T47D (cell line): ENCODE measurements at regions not wholly inside any gene's neighbourhood (a gene's known extent, or its start where the extent isn't known, plus 50 kb on each side); places are given as distances from the start of the nearest gene placed in this dataset.
"Not testable (repeated sequence)": the region's sequence is repeated elsewhere in the genome, so short reads cannot be mapped to it uniquely, and the experiment has no call there.

Experiments
- DNase-seq, 2 experiments: peaks; one replicate each; pipeline versions ENCODE4 v3.0.0 to v3.0.0-alpha.2; 2011 to 2012; ENCODE audit warnings: low read depth in 1 of 2, low spot score in 1 of 2
- JUND ChIP-seq: IDR thresholded peaks from 2 replicates; pipeline ENCODE4 v1.6.1; 2012; ENCODE audit warnings: low read depth
- in situ Hi-C: cut with HindIII; loops from 2 replicates; pipeline ENCODE4 v1.10.0; 2016; ENCODE audit warnings: low sequenced_read_pairs, low pct_unique_long_range_greater_than_20kb

DNA sequence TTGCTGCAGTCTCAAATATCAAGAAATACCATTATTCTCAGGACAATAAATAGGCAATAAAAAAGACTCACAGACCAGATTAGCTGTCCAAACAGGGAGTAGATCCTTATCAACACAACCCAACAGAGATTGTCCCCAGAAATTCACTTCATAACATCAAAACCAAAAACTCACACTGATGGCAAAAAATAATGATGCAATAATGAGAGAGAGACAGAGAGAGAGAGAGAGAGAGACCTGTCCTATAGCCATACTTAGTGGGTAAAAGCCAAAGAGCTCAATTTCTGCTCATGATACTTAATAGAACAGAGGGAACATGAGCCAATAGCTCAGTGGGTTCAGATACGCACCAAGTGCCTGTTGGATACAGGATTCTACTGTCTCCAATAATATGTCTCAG, 244.5 kb downstream of the FAM72C start:
- in situ Hi-C loops, result no loop called here
- no peak for TF ChIP-seq JUND
- no peak for DNase-seq

DNA sequence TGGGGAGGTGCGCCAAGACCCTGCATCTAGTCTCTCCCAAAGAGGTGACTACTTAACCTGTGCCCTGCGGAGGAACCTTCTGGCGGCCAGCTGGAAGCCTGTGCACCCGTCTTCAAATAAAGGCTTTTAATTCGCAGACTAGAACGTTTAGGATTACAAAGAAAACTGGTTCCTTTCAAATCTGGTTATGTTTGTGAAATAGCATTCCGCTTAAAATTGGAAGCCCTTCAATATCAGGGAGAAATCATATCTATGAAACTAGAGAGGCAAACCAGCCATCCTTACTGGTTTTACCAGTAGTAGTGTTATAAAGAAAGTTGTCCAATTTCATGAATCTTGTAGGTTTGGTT, 250.8 kb downstream of the FAM72C start:
- in situ Hi-C loops, result no loop called here
- DNase-seq, result no peak
- TF ChIP-seq JUND, result no peak

DNA sequence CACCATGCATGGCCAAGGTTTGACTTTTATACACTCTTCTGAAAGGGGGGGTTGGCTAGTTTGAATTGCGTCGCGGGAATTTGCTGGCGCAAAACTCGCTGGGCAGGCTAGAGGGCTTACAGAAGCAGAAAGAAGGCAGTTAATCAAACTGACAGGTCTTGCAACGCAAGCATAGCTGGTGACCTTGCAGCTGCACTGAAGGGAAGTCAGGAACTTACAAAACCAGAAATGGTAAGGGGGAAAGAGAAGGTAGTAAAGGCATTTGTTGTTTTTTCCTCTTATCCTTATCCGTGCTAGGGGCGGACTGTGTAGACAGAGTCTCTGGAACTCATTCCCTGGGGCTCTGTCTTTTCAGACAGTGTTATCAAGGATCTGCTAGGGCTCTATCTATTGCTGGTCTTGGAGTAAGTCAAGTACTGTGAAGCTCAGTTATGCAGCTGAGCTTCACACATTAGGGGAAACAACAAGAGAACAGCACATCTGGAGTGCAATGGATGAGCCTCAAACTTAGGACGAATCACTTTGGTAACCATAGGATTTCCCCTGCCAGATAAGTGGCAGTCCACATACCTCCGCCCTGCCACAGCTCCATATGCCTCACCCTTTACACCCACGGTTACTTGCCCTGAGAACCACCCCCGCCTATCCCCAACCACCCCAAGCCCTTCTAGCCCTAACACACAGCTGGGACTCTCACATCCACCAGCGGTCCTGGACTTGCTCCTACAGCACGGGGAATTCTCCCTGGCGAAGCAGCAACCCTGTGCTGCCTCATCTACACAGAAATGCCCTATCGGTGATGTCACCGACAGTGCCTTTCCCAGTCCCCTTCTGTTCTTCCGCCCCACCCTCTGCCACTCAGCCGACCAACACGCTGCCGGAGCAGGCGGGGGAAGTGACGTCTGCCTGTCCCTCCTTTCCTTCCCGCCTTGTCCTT, 251.4 kb downstream of the FAM72C start:
- in situ Hi-C loops, result no loop called here
- peak; percentile 11 to 66 for DNase-seq
- TF ChIP-seq JUND, result no peak

DNA sequence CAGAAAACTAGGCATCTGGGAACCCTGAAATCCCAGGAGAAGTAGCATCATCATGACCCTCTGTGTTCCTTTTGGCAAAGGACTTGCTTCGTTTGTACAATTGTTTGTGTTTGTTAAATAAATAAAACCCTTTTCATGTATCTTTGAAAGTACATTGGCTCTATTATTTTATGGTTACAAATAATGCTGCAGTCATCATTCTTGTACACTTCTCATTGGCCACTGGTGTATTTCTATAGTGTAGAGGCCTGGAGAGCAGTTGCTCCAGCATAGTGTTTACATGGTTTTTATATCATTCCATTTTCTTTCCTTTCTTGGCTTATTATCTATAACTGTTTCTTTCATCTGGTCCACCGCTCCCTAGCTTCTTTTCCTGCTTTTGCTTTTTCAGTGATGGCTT, 253.3 kb downstream of the FAM72C start:
- no peak for TF ChIP-seq JUND
- in situ Hi-C loops, result no loop called here
- DNase-seq, result no peak

DNA sequence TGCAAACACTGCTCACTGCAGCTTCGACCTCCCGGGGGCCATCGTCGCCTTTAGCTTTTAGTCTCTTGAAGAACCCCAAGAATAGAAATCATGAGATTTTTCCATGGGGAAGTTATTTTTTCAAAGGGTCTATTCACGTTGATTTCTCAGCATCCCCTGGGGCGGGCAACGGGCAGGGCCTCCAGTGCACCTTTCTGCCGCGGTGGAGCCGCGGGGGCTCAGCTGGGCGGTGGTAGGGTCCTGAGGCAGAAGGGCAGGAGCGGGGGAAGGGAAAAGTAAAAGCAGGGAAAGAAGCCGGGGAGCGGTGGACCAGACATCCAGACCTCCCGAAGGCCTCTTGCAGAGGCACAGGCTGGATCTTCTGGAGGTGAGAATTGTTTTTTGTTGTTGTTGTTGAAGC, 253.8 kb downstream of the FAM72C start:
- DNase-seq, result no peak
- no peak for TF ChIP-seq JUND
- in situ Hi-C loops, result no loop called here

GRCh38 chr1:143717434-143717833, 254.4 kb downstream of the FAM72C start:
- in situ Hi-C loops, result no loop called here
- no peak for DNase-seq
- no peak for TF ChIP-seq JUND

- in situ Hi-C loops, result not testable (repeated sequence)
- DNase-seq, result peak in 1 of 2 experiments; percentile 18
These were observed 256.9 kb downstream of the FAM72C start for GRCh38 chr1:143714913-143715312.

DNA sequence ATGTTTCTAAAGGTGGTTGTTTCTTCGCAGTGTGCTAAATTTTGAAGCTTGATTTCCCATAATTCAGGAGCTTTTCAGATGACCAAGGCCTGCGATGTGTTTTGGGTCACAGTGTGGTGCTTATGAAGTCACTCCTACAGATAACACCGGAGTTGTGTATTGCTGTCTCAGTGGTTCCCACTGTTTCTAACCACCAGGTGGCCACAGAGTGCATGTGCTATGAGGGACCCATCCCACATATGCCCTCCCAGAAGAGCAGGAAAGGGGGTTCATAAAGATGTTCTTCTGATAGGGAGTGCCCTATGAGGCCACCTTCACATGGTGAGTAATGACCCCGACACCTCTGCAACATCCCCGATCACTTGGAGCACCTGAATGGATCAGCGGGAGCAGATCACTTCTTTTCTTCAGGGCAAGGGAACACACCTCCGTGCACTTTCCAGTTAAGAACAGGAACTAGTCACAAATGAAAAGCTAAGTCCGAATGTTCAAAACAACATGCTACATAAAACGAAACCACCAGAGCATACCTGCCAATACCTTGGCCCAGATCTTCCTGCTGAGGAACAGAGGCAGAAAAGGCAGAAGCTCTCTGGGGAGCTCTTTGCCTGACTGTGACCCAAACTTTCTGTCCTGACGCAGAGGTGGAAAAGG, 262.1 kb downstream of the FAM72C start:
- in situ Hi-C loops, result not testable (repeated sequence)
- DNase-seq, result peak in 1 of 2 experiments; percentile 40

DNA sequence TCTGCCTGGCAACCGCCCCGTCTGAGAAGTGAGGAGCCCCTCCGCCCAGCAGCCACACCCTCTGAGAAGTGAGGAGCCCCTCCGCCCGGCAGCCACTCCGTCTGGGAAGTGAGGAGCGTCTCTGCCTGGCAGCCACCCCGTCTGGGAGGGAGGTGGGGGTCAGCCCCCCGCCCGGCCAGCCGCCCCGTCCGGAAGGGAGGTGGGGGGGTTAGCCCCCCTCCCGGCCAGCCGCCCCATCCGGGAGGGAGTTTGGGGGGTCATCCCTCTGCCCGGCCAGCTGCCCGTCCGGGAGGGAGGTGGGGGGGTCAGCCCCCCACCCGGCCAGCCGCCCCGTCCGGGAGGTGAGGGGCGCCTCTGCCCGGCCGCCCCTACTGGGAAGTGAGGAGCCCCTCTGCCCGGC, 269.0 kb downstream of the FAM72C start:
- in situ Hi-C loops, DNase-seq: not testable (repeated sequence)

DNA sequence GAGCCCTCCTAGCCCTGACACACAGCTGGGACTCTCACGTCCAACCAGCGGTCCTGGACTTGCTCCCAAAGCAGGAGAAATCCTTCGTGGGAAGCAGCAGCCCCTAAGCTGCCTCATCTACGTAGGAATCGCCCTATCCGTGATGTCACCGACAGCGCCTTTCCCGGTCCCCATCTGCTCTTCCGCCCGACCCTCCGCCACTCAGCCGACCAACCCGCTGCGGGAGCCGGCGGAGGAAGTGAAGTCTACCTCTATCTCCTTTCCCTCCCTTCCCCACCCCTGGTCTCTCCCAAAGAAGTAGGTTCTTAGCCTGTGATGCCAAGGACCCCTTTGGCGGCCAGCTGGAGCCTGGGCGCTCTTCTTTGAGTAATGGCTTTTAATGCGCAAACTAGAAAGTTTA, 272.1 kb downstream of the FAM72C start:
- in situ Hi-C loops, result no loop called here
- TF ChIP-seq JUND, result no peak

GRCh38 chr1:143699115-143699514, 272.7 kb downstream of the FAM72C start:
- TF ChIP-seq JUND, result no peak
- DNase-seq, result no peak
- in situ Hi-C loops, result no loop called here

More for the DNA sequence above, 272.1 kb downstream of the FAM72C start:
- DNase-seq, result no peak

DNA sequence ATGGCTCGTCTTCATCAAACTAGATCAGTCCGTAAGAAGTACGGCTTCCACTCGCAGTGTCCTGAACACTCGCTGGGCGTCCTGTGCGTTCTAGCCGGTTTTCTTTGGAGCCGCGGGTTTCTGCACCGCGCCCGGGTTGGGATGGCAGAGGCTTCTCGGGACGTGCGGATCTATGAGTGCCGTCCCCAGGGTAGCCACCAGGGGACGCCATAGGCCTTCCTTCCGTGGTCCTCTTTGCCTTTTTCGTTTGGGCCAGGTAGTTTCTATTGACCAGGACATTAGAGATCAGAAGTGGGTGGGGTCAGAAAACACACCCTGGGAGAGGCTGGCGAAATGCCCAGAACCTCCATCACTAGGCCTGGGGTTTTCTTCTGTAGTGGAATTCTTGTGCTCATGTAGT, 273.8 kb downstream of the FAM72C start:
- no peak for TF ChIP-seq JUND
- DNase-seq, result no peak
- in situ Hi-C loops, result no loop called here

GRCh38 chr1:143694085-143694484, 277.7 kb downstream of the FAM72C start:
- no peak for DNase-seq
- in situ Hi-C loops, result no loop called here
- TF ChIP-seq JUND, result no peak
